Mucosa of rectum (tissue), 2 donors: ENCODE measurements at regions not wholly inside any gene's neighbourhood (a gene's known extent, or its start where the extent isn't known, plus 50 kb on each side); places are given as distances from the start of the nearest gene placed in this dataset.
A peak's percentile ranks its signal among the peaks of the same experiment; 100 is the strongest.
"Not testable (repeated sequence)": the region's sequence is repeated elsewhere in the genome, so short reads cannot be mapped to it uniquely, and the experiment has no call there.

Experiments used
- H3K27ac ChIP-seq, 2 donors: one replicate each; pipeline ENCODE4 v1.7.0; 2013; ENCODE audit warnings: inconsistent platforms in 2 of 2, low read depth in 2 of 2, low read length in 2 of 2
- H3K27me3 ChIP-seq, 2 donors: one replicate each; pipeline ENCODE4 v1.7.0; 2013; ENCODE audit warnings: low read length in 2 of 2; ENCODE audit not compliant: control insufficient read depth in 2 of 2, insufficient read depth in 2 of 2
- H3K36me3 ChIP-seq, 2 donors: one replicate each; pipeline ENCODE4 v1.7.0; 2013; ENCODE audit warnings: low read length in 2 of 2; ENCODE audit not compliant: control insufficient read depth in 2 of 2, insufficient read depth in 2 of 2
- H3K4me1 ChIP-seq, 2 donors: one replicate each; pipeline ENCODE4 v1.7.0; 2013; ENCODE audit warnings: low read length in 2 of 2, mild to moderate bottlenecking in 1 of 2; ENCODE audit not compliant: control insufficient read depth in 2 of 2, insufficient read depth in 2 of 2
- H3K4me3 ChIP-seq, 2 donors: one replicate each; pipeline ENCODE4 v1.7.0; 2013; ENCODE audit warnings: low read length in 2 of 2
- H3K9ac ChIP-seq, 2 donors: one replicate each; pipeline ENCODE4 v1.7.0; 2013; ENCODE audit warnings: low read length in 2 of 2, low read depth in 1 of 2, mild to moderate bottlenecking in 1 of 2
- H3K9me3 ChIP-seq, 2 donors: one replicate each; pipeline ENCODE4 v1.7.0; 2013; ENCODE audit warnings: low read length in 2 of 2; ENCODE audit not compliant: control insufficient read depth in 2 of 2
- donor health status: healthy.
- donor health status: Normal muscosa, but diverticular disease.

- Histone ChIP-seq H3K9me3 (no peaks in the 10 kb centered on the region), H3K9ac (no peak overlapping the region), H3K27ac (no peak overlapping the region), H3K36me3 (no peaks in the 10 kb centered on the region), H3K4me1 (no peaks in the 10 kb centered on the region), H3K27me3 (peaks cover 0 to 2% of the 10 kb centered on the region in 2 donors), H3K4me3 (no peak overlapping the region)
Measured at GRCh38 chr11:115981104-115981481, 476.9 kb upstream of the CADM1 start.

GRCh38 chr11:115980337-115981103 lies 476.3 kb upstream of the CADM1 start:
- Histone ChIP-seq H3K4me3 (no peak overlapping the region), H3K9ac (no peak overlapping the region), H3K27ac (no peak overlapping the region), H3K27me3 (peaks cover 0 to 2% of the 10 kb centered on the region in 2 donors), H3K9me3 (no peaks in the 10 kb centered on the region), H3K4me1 (no peaks in the 10 kb centered on the region), H3K36me3 (no peaks in the 10 kb centered on the region)

GRCh38 chr11:115974703-115975102 lies 470.5 kb upstream of the CADM1 start:
- H3K9me3 ChIP-seq = no peaks in the 10 kb centered on the region
- H3K36me3 ChIP-seq = no peaks in the 10 kb centered on the region
- no peak overlapping the region for H3K4me3 ChIP-seq
- H3K9ac ChIP-seq = peak overlapping the region in 1 of 2 donors; percentile 52
- no peaks in the 10 kb centered on the region for H3K4me1 ChIP-seq
- H3K27ac ChIP-seq = no peak overlapping the region
- peaks cover 0 to 6% of the 10 kb centered on the region in 2 donors for H3K27me3 ChIP-seq

GRCh38 chr11:115967203-115967602 lies 463.0 kb upstream of the CADM1 start:
- H3K27me3 ChIP-seq, H3K27ac ChIP-seq, H3K4me1 ChIP-seq, H3K9me3 ChIP-seq, H3K9ac ChIP-seq, H3K36me3 ChIP-seq, H3K4me3 ChIP-seq: not testable (repeated sequence)

GRCh38 chr11:115965767-115966504 lies 461.7 kb upstream of the CADM1 start:
- Histone ChIP-seq H3K4me3 (no peak overlapping the region), H3K4me1 (no peaks in the 10 kb centered on the region), H3K9ac (no peak overlapping the region), H3K9me3 (no peaks in the 10 kb centered on the region), H3K27me3 (no peaks in the 10 kb centered on the region), H3K36me3 (no peaks in the 10 kb centered on the region), H3K27ac (no peak overlapping the region)

- Histone ChIP-seq H3K36me3 (no peaks in the 10 kb centered on the region), H3K9ac (no peak overlapping the region), H3K4me1 (no peaks in the 10 kb centered on the region), H3K9me3 (no peaks in the 10 kb centered on the region), H3K27me3 (no peaks in the 10 kb centered on the region), H3K27ac (no peak overlapping the region), H3K4me3 (no peak overlapping the region)
Measured at GRCh38 chr11:115964091-115964490, 459.9 kb upstream of the CADM1 start.

GRCh38 chr11:115963156-115963555 lies 458.9 kb upstream of the CADM1 start:
- Histone ChIP-seq H3K9me3 (no peaks in the 10 kb centered on the region), H3K4me1 (no peaks in the 10 kb centered on the region), H3K27ac (no peak overlapping the region), H3K4me3 (no peak overlapping the region), H3K27me3 (peaks cover 0 to 2% of the 10 kb centered on the region in 2 donors), H3K9ac (no peak overlapping the region), H3K36me3 (no peaks in the 10 kb centered on the region)

GRCh38 chr11:115961159-115962003 lies 457.2 kb upstream of the CADM1 start:
- H3K36me3 ChIP-seq = no peaks in the 10 kb centered on the region
- H3K27me3 ChIP-seq = peaks cover 0 to 2% of the 10 kb centered on the region in 2 donors
- H3K4me3 ChIP-seq = no peak overlapping the region
- no peaks in the 10 kb centered on the region for H3K4me1 ChIP-seq
- no peak overlapping the region for H3K27ac ChIP-seq
- H3K9me3 ChIP-seq = no peaks in the 10 kb centered on the region
- no peak overlapping the region for H3K9ac ChIP-seq

GRCh38 chr11:115959081-115959486 lies 454.9 kb upstream of the CADM1 start:
- no peak overlapping the region for H3K4me3 ChIP-seq
- H3K27ac ChIP-seq = no peak overlapping the region
- no peak overlapping the region for H3K9ac ChIP-seq
- no peaks in the 10 kb centered on the region for H3K4me1 ChIP-seq
- peaks cover 0 to 2% of the 10 kb centered on the region in 2 donors for H3K27me3 ChIP-seq
- no peaks in the 10 kb centered on the region for H3K9me3 ChIP-seq
- no peaks in the 10 kb centered on the region for H3K36me3 ChIP-seq
